ENCODE measurements at regions not wholly inside any gene's neighbourhood (a gene's known extent, or its start where the extent isn't known, plus 50 kb on each side); places are given as distances from the start of the nearest gene placed in this dataset.

DNA sequence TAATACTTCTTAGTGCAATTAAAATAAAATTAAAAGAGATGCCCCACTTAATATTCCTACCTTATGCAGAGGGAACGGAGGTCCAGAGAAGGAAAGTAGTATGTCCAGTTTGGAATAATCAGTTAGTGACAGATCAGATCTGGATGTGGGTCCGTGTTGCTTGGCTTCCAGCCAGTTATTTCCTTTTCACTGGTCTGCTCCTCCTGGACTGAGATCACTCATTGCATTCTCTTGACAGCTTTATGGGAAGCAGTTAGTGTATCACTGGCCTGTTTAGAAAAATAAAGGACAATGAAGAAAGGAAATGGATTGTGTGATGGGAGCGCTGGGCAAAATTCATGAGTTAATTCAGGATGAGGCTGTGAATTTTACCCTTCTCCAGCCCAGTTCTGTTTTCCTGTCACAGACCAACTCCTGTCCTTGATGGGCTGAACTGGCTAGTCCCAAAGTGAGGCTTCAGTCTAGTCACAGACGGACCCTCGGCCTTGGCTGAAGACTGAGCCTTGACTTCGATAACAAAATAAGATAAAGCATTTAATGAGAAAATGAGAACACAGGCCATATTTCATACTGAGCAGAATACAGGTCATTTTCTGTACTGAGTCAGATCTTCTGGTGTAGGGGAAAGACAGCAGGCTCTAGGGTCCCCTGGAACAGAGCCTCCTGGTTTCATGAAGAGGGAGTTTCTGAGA, 85.2 kb upstream of the TRABD2B start:
- ATAC-seq = no peak
- no peak overlapping the region for H3K27ac ChIP-seq
- 69% methylated on average over 6 of the region's 6 CpGs for WGBS (ENCODE audit: insufficient coverage, low coverage, low lambda C conversion rate, missing lambda C conversion rate)

DNA sequence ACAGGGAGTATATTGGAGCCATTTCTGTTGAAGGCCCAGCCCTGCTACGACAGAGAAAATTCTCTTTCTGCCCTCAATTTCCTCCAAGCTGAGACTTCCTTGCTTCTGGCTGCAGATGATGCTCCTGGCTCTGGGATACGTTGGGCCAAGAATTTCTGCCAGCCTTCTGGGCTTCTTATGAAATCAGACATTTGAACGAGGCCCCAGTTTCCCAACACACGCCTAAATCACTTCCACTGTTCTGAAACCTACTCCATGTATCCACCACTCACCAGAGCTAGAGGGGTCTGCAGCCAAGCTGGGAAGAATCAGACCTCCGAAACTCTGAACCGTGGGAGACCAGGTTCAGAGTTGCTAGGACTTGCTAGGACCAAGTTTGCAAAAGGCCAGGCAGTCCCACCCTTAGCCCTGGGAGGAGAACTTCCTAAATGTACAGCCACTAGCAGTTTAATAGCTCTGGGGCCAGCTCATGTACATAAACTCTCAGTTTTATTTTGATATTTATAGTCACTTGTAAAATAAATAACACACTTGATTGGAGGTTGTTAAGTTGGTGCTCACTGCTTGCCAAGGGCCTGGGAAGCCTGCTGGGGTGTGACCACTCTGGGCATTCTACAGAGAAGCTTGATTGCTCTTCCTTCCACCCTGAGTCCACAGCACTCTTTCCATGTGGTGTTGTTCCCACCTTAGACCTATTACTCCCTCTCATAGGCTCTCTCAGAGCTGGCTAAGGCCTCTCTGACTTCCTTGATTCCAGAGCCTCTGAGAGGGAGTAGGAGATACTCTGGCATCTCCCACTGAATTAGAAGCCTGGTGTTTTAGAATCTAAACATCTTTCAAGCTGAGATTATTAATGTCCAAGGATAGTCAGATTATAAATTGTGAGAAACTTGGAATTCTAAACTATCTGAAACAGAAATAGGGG, 83.4 kb upstream of the TRABD2B start:
- H3K27me3 ChIP-seq = no peaks in the 10 kb centered on the region
- intact Hi-C loops (cut with DNase I) = no loop called here
- no peaks in the 10 kb centered on the region for H3K36me3 ChIP-seq
- no CpG with 5 or more reads among the region's 6 CpGs for WGBS (ENCODE audit: insufficient coverage, low coverage, low lambda C conversion rate, missing lambda C conversion rate)
- no peaks in the 10 kb centered on the region for H3K4me1 ChIP-seq
- no peak overlapping the region for H3K4me3 ChIP-seq
- H3K27ac ChIP-seq = no peak overlapping the region
- no peaks in the 10 kb centered on the region for H3K9me3 ChIP-seq
- no peak for DNase-seq
- TF ChIP-seq, protein P1, sequence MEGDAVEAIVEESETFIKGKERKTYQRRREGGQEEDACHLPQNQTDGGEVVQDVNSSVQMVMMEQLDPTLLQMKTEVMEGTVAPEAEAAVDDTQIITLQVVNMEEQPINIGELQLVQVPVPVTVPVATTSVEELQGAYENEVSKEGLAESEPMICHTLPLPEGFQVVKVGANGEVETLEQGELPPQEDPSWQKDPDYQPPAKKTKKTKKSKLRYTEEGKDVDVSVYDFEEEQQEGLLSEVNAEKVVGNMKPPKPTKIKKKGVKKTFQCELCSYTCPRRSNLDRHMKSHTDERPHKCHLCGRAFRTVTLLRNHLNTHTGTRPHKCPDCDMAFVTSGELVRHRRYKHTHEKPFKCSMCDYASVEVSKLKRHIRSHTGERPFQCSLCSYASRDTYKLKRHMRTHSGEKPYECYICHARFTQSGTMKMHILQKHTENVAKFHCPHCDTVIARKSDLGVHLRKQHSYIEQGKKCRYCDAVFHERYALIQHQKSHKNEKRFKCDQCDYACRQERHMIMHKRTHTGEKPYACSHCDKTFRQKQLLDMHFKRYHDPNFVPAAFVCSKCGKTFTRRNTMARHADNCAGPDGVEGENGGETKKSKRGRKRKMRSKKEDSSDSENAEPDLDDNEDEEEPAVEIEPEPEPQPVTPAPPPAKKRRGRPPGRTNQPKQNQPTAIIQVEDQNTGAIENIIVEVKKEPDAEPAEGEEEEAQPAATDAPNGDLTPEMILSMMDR (IDR thresholded peaks at IDR 0.05) = no peak
- TF ChIP-seq POLR2A (IDR thresholded peaks at IDR 0.05) = no peak
- ATAC-seq = no peak

More for the DNA sequence above, 85.2 kb upstream of the TRABD2B start:
- no peaks in the 10 kb centered on the region for H3K4me1 ChIP-seq
- no peak for DNase-seq
- TF ChIP-seq POLR2A (IDR thresholded peaks at IDR 0.05) = no peak
- TF ChIP-seq, protein P1 (IDR thresholded peaks at IDR 0.05) = no peak
- no peak overlapping the region for H3K4me3 ChIP-seq
- intact Hi-C loops (cut with DNase I) = no loop called here
- no peaks in the 10 kb centered on the region for H3K36me3 ChIP-seq
- no peaks in the 10 kb centered on the region for H3K27me3 ChIP-seq
- no peaks in the 10 kb centered on the region for H3K9me3 ChIP-seq

DNA sequence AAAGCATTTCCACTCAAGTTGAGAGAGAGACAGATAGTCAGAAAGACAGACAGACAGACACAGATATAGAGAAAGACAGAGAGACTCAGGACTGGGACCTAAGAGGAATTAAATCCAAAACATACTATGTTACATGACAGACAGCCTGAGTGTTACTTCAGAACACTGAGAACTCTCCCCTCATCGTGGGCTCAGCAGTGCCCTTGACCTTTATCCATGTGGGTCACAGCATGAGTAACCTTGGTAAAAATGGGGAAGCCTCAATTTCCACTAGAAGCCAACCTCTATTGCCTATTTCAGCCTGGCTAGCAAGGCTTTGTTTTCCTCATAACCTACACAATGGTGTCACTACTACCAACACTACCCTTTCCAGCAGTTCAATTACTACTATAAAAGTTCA, 81.9 kb upstream of the TRABD2B start:
- H3K9me3 ChIP-seq = no peaks in the 10 kb centered on the region
- intact Hi-C loops (cut with DNase I) = no loop called here
- H3K4me1 ChIP-seq = no peaks in the 10 kb centered on the region
- ATAC-seq = no peak
- no peak overlapping the region for H3K27ac ChIP-seq
- H3K27me3 ChIP-seq = no peaks in the 10 kb centered on the region
- H3K36me3 ChIP-seq = no peaks in the 10 kb centered on the region
- no peak overlapping the region for H3K4me3 ChIP-seq
- no peak for TF ChIP-seq POLR2A (IDR thresholded peaks at IDR 0.05)
- TF ChIP-seq, protein P1 (IDR thresholded peaks at IDR 0.05) = no peak
- 43% methylated on average over 1 of the region's 1 CpG for WGBS (ENCODE audit: insufficient coverage, low coverage, low lambda C conversion rate, missing lambda C conversion rate)
- DNase-seq = no peak

DNA sequence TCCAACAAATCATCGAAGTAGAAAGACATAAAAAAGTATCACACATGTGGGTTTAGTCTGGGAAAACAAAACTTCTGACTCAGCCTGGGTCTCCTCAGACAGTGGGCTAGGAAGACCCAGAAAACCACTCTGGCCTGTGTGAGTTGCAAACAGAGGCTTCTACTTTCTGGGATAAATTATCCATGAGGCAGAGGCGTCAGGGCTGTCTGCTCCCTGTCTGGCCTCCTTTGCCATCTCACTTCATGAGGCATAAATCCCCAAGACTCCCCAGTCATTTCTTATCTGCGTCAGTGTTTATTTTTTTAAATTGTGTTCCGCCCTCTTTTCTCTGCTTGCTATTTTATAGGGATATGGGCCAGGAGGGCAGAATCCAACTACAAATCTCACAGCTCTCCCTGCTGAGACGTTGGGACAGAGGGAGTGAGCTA, 80.6 kb upstream of the TRABD2B start:
- Histone ChIP-seq H3K4me1 (no peaks in the 10 kb centered on the region), H3K27ac (no peak overlapping the region), H3K4me3 (no peak overlapping the region), H3K36me3 (no peaks in the 10 kb centered on the region), H3K27me3 (no peaks in the 10 kb centered on the region), H3K9me3 (no peaks in the 10 kb centered on the region)
- TF ChIP-seq POLR2A (IDR thresholded peaks at IDR 0.05) = no peak
- TF ChIP-seq, protein P1 (IDR thresholded peaks at IDR 0.05) = no peak
- intact Hi-C loops (cut with DNase I) = no loop called here
- ATAC-seq (no peak), DNase-seq (no peak)
- 63% methylated on average over 5 of the region's 5 CpGs for WGBS (ENCODE audit: insufficient coverage, low coverage, low lambda C conversion rate, missing lambda C conversion rate)

Measured in right lobe of liver (tissue), 6 donors.